Activated naive CD4-positive, alpha-beta T cell treated with Interleukin-2 at 50 U/mL for 16 hours (primary cell): ENCODE measurements at regions not wholly inside any gene's neighbourhood (a gene's known extent, or its start where the extent isn't known, plus 50 kb on each side); places are given as distances from the start of the nearest gene placed in this dataset.
"Not testable (repeated sequence)": the region's sequence is repeated elsewhere in the genome, so short reads cannot be mapped to it uniquely, and the experiment has no call there.

Experiments used
- DNase-seq: peaks from one replicate; pipeline ENCODE4 v3.0.0-alpha.2; 2020

GRCh38 chr5:117343726-117344125 lies 769.1 kb upstream of the SEMA6A start:
- DNase-seq, result not testable (repeated sequence)

- no peak for DNase-seq
Measured at GRCh38 chr5:117337064-117337749, 762.6 kb upstream of the SEMA6A start.

- no peak for DNase-seq
Measured at GRCh38 chr5:117336208-117336607, 761.6 kb upstream of the SEMA6A start.

GRCh38 chr5:117333011-117333410 lies 758.4 kb upstream of the SEMA6A start:
- no peak for DNase-seq

GRCh38 chr5:117332341-117332740 lies 757.7 kb upstream of the SEMA6A start:
- DNase-seq, result no peak

- DNase-seq, result no peak
Measured at GRCh38 chr5:117327511-117327910, 752.9 kb upstream of the SEMA6A start.

GRCh38 chr5:117326997-117327396 lies 752.4 kb upstream of the SEMA6A start:
- DNase-seq, result no peak

GRCh38 chr5:117318528-117318927 lies 743.9 kb upstream of the SEMA6A start:
- no peak for DNase-seq

GRCh38 chr5:117315170-117315569 lies 740.5 kb upstream of the SEMA6A start:
- no peak for DNase-seq

- not testable (repeated sequence) for DNase-seq
Measured at GRCh38 chr5:117304512-117305107, 730.0 kb upstream of the SEMA6A start.

- no peak for DNase-seq
Measured at GRCh38 chr5:117302949-117303348, 728.3 kb upstream of the SEMA6A start.

- no peak for DNase-seq
Measured at GRCh38 chr5:117302473-117302872, 727.9 kb upstream of the SEMA6A start.

GRCh38 chr5:117299936-117300328 lies 725.3 kb upstream of the SEMA6A start:
- DNase-seq, result no peak

- DNase-seq, result no peak
Measured at GRCh38 chr5:117299224-117299935, 724.8 kb upstream of the SEMA6A start.

GRCh38 chr5:117296872-117297271 lies 722.2 kb upstream of the SEMA6A start:
- DNase-seq, result no peak

- no peak for DNase-seq
Measured at GRCh38 chr5:117295941-117296340, 721.3 kb upstream of the SEMA6A start.

- DNase-seq, result no peak
Measured at GRCh38 chr5:117286813-117287212, 712.2 kb upstream of the SEMA6A start.

- no peak for DNase-seq
Measured at GRCh38 chr5:117271656-117272055, 697.0 kb upstream of the SEMA6A start.

GRCh38 chr5:117266280-117266679 lies 691.7 kb upstream of the SEMA6A start:
- DNase-seq, result no peak

GRCh38 chr5:117263231-117263630 lies 688.6 kb upstream of the SEMA6A start:
- DNase-seq, result no peak

- DNase-seq, result no peak
Measured at GRCh38 chr5:117262572-117263131, 688.0 kb upstream of the SEMA6A start.

- DNase-seq, result no peak
Measured at GRCh38 chr5:117261948-117262571, 687.4 kb upstream of the SEMA6A start.
